H54 (cell line): ENCODE measurements at regions not wholly inside any gene's neighbourhood (a gene's known extent, or its start where the extent isn't known, plus 50 kb on each side); places are given as distances from the start of the nearest gene placed in this dataset.
"Not testable (repeated sequence)": the region's sequence is repeated elsewhere in the genome, so short reads cannot be mapped to it uniquely, and the experiment has no call there.

Experiments
- DNase-seq: peaks from one replicate; pipeline ENCODE4 v3.0.0; 2011; ENCODE audit warnings: low spot score, mixed read lengths; ENCODE audit not compliant: insufficient read length
- FAIRE-seq: peaks from 3 replicates; lab custom pipeline; 2011; peaks lifted over from hg19 to GRCh38; lab: Jason Lieb, UNC
- POLR2A ChIP-seq: IDR thresholded peaks from 2 replicates; pipeline ENCODE4 v1.6.1; 2011; ENCODE audit warnings: low read depth, mild to moderate bottlenecking, low read length

GRCh38 chr4:84237008-84237407 lies 262.1 kb downstream of the NKX6-1 start:
- no peak for FAIRE-seq
- DNase-seq = no peak
- no peak for TF ChIP-seq POLR2A

- FAIRE-seq = no peak
- no peak for TF ChIP-seq POLR2A
- DNase-seq = no peak
Observed at GRCh38 chr4:84235126-84235944, 263.8 kb downstream of the NKX6-1 start.

- TF ChIP-seq POLR2A = no peak
- DNase-seq (no peak), FAIRE-seq (no peak)
Observed at GRCh38 chr4:84232309-84233095, 266.6 kb downstream of the NKX6-1 start.

- DNase-seq = no peak
- no peak for FAIRE-seq
- no peak for TF ChIP-seq POLR2A
Observed at GRCh38 chr4:84231539-84232055, 267.5 kb downstream of the NKX6-1 start.

GRCh38 chr4:84224522-84224921 lies 274.6 kb downstream of the NKX6-1 start:
- TF ChIP-seq POLR2A = no peak
- FAIRE-seq (no peak), DNase-seq (no peak)

- DNase-seq (no peak), FAIRE-seq (no peak)
- TF ChIP-seq POLR2A = no peak
Observed at GRCh38 chr4:84221704-84222103, 277.4 kb downstream of the NKX6-1 start.

GRCh38 chr4:84220990-84221389 lies 278.1 kb downstream of the NKX6-1 start:
- no peak for TF ChIP-seq POLR2A
- FAIRE-seq (no peak), DNase-seq (no peak)

- no peak for TF ChIP-seq POLR2A
- DNase-seq (no peak), FAIRE-seq (no peak)
Observed at GRCh38 chr4:84219656-84220055, 279.4 kb downstream of the NKX6-1 start.

GRCh38 chr4:84218031-84218430 lies 281.1 kb downstream of the NKX6-1 start:
- TF ChIP-seq POLR2A = no peak
- DNase-seq (no peak), FAIRE-seq (no peak)

GRCh38 chr4:84215217-84215616 lies 283.9 kb downstream of the NKX6-1 start:
- FAIRE-seq = no peak
- no peak for DNase-seq
- no peak for TF ChIP-seq POLR2A

- not testable (repeated sequence) for DNase-seq
Observed at GRCh38 chr4:84206226-84206625, 292.9 kb downstream of the NKX6-1 start.

GRCh38 chr4:84189144-84189543 lies 309.9 kb downstream of the NKX6-1 start:
- DNase-seq (no peak), FAIRE-seq (no peak)
- no peak for TF ChIP-seq POLR2A

More at GRCh38 chr4:84206226-84206625, 292.9 kb downstream of the NKX6-1 start:
- FAIRE-seq = not testable (repeated sequence)

GRCh38 chr4:84179409-84179808 lies 319.7 kb downstream of the NKX6-1 start:
- no peak for FAIRE-seq
- no peak for TF ChIP-seq POLR2A
- no peak for DNase-seq

- DNase-seq = no peak
Observed at GRCh38 chr4:84177831-84178542, 321.1 kb downstream of the NKX6-1 start.

More at GRCh38 chr4:84177831-84178542, 321.1 kb downstream of the NKX6-1 start:
- no peak for TF ChIP-seq POLR2A
- FAIRE-seq = no peak
